Activated naive CD4-positive, alpha-beta T cell treated with anti-CD3 and anti-CD28 coated beads, Interleukin-2, amount 10 ng/mL, durations not matched to agents 7 days and 5 days (primary cell): ENCODE measurements at regions not wholly inside any gene's neighbourhood (a gene's known extent, or its start where the extent isn't known, plus 50 kb on each side); places are given as distances from the start of the nearest gene placed in this dataset.

Source experiments
- CTCF ChIA-PET: fragments of 350-600 bp; sonication (Branson Sonifier 250); formaldehyde crosslinking; loops from one replicate; lab custom pipeline; 2021; ENCODE audit warnings: antibody characterized with exemption; lab: Charles Lee
- DNase-seq: peaks from one replicate; pipeline ENCODE4 v3.0.0-alpha.2; 2020
- H3K27ac Mint-ChIP-seq: one replicate; pipeline ENCODE4 v1.8.0; 2021; ENCODE audit warnings: mild to moderate bottlenecking, moderate library complexity, mixed read lengths
- H3K27me3 Mint-ChIP-seq: one replicate; pipeline ENCODE4 v1.8.0; 2021; ENCODE audit warnings: mild to moderate bottlenecking, mixed read lengths
- H3K36me3 Mint-ChIP-seq: one replicate; pipeline ENCODE4 v1.8.0; 2021; ENCODE audit warnings: mixed read lengths
- H3K4me1 Mint-ChIP-seq: one replicate; pipeline ENCODE4 v1.8.0; 2021; ENCODE audit warnings: mixed read lengths
- H3K4me3 Mint-ChIP-seq: one replicate; pipeline ENCODE4 v1.8.0; 2021; ENCODE audit warnings: mild to moderate bottlenecking, moderate library complexity, mixed read lengths
- H3K9me3 Mint-ChIP-seq: one replicate; pipeline ENCODE4 v1.8.0; 2021; ENCODE audit warnings: mixed read lengths

DNA sequence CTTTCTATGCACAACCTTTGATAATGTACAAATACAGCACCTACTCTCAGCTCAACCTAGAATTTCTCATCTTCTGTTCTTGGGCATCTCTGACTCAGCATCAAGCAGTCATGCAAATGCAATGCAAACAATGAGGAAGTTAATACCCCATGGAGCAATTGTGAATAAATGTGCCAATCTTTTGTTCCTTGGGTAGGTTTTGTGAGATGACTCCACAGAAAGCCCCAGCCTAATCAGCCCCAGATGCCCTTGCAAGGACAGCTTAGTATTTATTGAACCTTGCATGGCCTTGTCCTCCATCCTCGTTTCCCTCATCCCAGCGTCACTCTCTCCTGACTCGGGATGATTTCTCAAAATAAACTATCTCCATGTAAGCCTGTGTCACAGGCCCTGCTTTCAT is 494.7 kb upstream of the NECTIN3 start:
- Mint-ChIP-seq H3K27ac (no peak overlapping the region), H3K27me3 (no peaks in the 10 kb centered on the region), H3K4me1 (no peaks in the 10 kb centered on the region), H3K9me3 (no peaks in the 10 kb centered on the region), H3K4me3 (no peak overlapping the region), H3K36me3 (no peaks in the 10 kb centered on the region)
- CTCF ChIA-PET, result no interaction called here
- DNase-seq, result no peak

DNA sequence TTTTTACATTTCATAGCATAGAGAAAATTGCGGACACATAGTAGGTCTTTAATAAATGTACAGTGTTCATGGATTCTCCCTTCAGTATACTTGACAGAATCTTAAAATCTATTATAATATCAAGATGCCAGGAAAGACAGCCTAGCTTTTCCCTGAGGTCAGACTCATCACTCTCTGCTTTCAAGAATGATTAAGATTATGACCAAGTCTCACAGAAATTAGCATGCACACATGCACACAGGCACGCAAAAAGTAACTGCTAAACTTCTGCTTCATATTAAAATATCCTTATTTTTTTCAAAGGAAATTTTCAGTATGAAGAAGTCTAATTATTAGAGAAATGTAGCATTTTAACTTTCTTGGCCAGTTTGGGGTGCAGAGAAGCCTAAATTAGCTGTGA is 493.8 kb upstream of the NECTIN3 start:
- H3K27ac Mint-ChIP-seq, result no peak overlapping the region
- no peaks in the 10 kb centered on the region for H3K9me3 Mint-ChIP-seq
- no peaks in the 10 kb centered on the region for H3K36me3 Mint-ChIP-seq
- no peak for DNase-seq
- no peaks in the 10 kb centered on the region for H3K27me3 Mint-ChIP-seq
- CTCF ChIA-PET, result no interaction called here
- no peaks in the 10 kb centered on the region for H3K4me1 Mint-ChIP-seq
- H3K4me3 Mint-ChIP-seq, result no peak overlapping the region

DNA sequence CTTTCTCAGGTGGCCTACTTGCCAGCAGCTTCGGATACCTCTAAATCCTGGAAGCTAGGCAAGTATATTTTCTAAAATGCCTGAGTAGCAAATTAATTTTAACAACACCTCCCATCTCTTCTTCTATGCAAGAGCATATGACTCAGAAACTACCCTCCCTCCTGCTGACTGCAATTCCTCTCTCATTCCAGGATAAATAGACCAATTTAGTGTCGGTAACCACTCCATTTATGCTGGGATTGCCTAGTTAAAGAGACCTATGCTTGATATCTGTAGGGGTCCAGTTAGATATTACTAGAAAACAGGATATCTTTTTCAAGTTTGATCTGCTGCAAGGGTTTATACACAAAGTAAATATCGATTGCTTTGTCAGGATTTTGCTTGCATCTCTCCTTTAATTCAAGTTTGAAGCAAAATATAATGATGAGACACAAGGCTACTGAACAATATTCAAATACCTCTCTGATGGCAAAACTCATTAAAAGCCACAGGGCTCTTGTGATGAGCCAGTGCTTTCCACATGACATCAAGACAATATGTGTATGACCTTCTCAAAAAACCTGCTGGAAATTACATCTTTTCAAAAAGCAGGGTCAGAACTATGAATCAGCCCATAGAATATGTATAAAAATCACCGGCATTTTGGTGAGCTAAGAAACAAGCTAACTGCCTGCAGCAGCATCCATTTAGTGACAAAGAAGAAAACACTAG is 491.6 kb upstream of the NECTIN3 start:
- CTCF ChIA-PET, result no interaction called here
- Mint-ChIP-seq H3K36me3 (no peaks in the 10 kb centered on the region), H3K4me1 (no peaks in the 10 kb centered on the region), H3K27ac (no peak overlapping the region), H3K9me3 (no peaks in the 10 kb centered on the region), H3K4me3 (no peak overlapping the region), H3K27me3 (no peaks in the 10 kb centered on the region)
- DNase-seq, result no peak

DNA sequence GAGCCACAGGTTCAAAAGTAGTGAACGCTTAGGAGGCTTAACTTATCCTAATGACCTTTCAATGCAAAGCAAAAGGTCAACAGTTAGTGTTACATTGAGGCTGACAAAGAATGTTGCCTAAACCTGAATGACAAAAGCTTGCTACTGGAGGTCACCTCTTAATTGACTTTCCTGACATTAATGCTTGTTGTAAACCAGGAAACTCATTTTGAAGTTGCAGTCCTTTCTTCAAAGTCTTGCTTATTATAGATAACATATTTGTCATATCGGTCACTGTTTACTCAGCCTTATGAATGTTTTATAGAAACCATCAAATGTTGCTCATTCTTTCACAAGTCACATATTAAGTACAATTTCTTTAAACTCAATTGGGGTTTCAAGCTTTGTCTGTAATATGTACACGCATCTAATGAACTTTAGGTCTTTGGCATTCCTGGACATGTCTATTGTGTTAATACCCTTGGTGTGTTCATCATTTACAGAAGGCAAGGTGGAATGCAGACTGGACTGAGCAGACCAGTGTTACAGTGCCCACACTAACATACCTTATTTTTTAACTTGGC is 488.2 kb upstream of the NECTIN3 start:
- H3K4me3 Mint-ChIP-seq, result no peak overlapping the region
- no peaks in the 10 kb centered on the region for H3K4me1 Mint-ChIP-seq
- H3K36me3 Mint-ChIP-seq, result no peaks in the 10 kb centered on the region
- H3K27ac Mint-ChIP-seq, result no peak overlapping the region
- no peak for DNase-seq
- H3K9me3 Mint-ChIP-seq, result no peaks in the 10 kb centered on the region
- no peaks in the 10 kb centered on the region for H3K27me3 Mint-ChIP-seq
- CTCF ChIA-PET, result no interaction called here

GRCh38 chr3:110588906-110589305 is 482.7 kb upstream of the NECTIN3 start:
- no peaks in the 10 kb centered on the region for H3K36me3 Mint-ChIP-seq
- H3K4me1 Mint-ChIP-seq, result no peaks in the 10 kb centered on the region
- no peaks in the 10 kb centered on the region for H3K9me3 Mint-ChIP-seq
- CTCF ChIA-PET, result no interaction called here
- H3K27ac Mint-ChIP-seq, result no peak overlapping the region
- H3K4me3 Mint-ChIP-seq, result no peak overlapping the region
- no peak for DNase-seq
- no peaks in the 10 kb centered on the region for H3K27me3 Mint-ChIP-seq

DNA sequence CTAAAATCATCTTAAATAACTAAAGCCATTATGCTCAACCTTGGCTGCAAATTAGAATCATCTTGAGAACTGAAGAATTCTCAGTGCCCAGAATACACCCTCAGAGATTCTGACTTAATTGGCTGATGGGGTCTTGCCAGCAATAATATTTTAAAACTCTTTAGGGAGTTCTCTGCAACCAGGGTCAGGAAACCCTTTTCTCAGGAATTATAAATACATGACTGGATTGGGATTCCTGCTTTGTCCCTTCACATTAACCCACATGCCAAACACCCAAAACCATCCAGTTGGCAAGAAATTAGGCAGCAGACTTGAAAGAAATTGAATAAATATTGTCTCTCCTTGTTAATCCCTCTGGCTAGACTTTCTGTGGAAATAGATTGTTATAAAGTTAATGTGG is 482.3 kb upstream of the NECTIN3 start:
- no peaks in the 10 kb centered on the region for H3K4me1 Mint-ChIP-seq
- DNase-seq, result no peak
- H3K27ac Mint-ChIP-seq, result no peak overlapping the region
- no peak overlapping the region for H3K4me3 Mint-ChIP-seq
- no peaks in the 10 kb centered on the region for H3K36me3 Mint-ChIP-seq
- H3K27me3 Mint-ChIP-seq, result no peaks in the 10 kb centered on the region
- CTCF ChIA-PET, result no interaction called here
- no peaks in the 10 kb centered on the region for H3K9me3 Mint-ChIP-seq

DNA sequence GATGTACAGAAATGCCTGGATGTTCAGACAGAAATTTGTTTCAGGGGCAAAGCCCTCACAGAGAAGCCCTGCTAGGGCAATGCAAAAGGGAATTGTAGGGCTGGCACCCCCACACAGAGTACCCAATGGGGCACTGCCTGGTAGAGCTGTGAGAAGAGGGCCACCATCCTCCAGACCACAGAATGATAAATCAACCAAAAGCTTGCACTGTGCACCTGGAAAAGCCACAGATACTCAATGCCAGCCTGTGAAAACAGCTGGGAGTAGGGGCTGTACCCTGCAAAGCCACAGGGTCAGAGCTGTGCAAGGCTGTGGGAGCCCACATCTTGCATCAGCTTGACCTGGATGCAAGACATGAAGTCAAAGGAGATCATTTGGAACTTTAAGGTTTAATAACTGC is 477.9 kb upstream of the NECTIN3 start:
- H3K27ac Mint-ChIP-seq, result no peak overlapping the region
- H3K27me3 Mint-ChIP-seq, result no peaks in the 10 kb centered on the region
- H3K4me3 Mint-ChIP-seq, result no peak overlapping the region
- no peak for DNase-seq
- CTCF ChIA-PET, result interaction anchor here (0.7 kb wide), 1 partner anchor 19 kb away, joined by 3 read pairs; no protein-coding TSS in a partner anchor
- H3K9me3 Mint-ChIP-seq, result no peaks in the 10 kb centered on the region
- H3K36me3 Mint-ChIP-seq, result no peaks in the 10 kb centered on the region
- H3K4me1 Mint-ChIP-seq, result no peaks in the 10 kb centered on the region

- Mint-ChIP-seq H3K27me3 (no peaks in the 10 kb centered on the region), H3K9me3 (no peaks in the 10 kb centered on the region), H3K36me3 (no peaks in the 10 kb centered on the region), H3K4me3 (no peak overlapping the region), H3K4me1 (no peaks in the 10 kb centered on the region), H3K27ac (no peak overlapping the region)
- CTCF ChIA-PET, result no interaction called here
- no peak for DNase-seq
Observed at GRCh38 chr3:110598847-110599490, 472.6 kb upstream of the NECTIN3 start.

DNA sequence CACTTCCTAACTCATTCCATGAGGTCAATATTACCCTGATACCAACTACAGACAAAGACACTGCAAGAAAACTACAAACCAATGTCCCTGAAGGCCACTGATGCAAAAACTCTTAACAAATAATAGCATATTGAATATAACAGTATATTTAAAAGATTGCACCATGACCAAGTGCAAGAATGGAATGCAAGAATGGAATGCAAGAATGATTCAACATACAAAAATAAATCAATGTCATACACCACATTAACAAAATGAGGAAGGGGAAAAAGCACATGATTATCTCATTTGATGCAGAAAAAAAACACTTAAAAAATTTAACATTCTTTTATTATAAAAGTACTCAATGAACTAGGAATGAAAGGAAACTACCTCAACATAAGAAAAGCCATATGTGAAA is 463.1 kb upstream of the NECTIN3 start:
- Mint-ChIP-seq H3K27me3 (no peaks in the 10 kb centered on the region), H3K9me3 (no peaks in the 10 kb centered on the region), H3K4me3 (no peak overlapping the region), H3K27ac (no peak overlapping the region), H3K4me1 (no peaks in the 10 kb centered on the region), H3K36me3 (no peaks in the 10 kb centered on the region)
- CTCF ChIA-PET, result no interaction called here
- DNase-seq, result no peak

DNA sequence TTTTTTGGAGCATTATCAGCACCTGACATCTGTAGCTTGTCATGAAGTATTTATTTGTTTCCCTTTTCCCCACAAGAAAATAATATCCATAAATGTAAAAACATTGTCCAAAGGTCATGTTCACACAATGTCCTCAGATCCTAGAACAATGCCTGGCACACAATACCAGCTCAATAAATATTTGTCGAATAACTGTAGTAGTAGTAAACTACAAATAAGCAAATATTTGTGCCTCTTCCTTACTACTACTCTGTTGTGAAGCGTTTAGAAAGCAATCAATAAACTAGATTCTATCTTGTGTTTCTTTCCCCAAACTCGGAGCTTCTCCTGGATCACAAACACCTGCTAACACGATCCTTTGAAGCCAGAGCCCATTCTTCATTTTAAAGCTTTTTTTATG is 459.6 kb upstream of the NECTIN3 start:
- Mint-ChIP-seq H3K4me3 (no peak overlapping the region), H3K4me1 (no peaks in the 10 kb centered on the region), H3K9me3 (no peaks in the 10 kb centered on the region), H3K36me3 (no peaks in the 10 kb centered on the region), H3K27ac (no peak overlapping the region), H3K27me3 (no peaks in the 10 kb centered on the region)
- DNase-seq, result no peak
- CTCF ChIA-PET, result interaction anchor here (0.5 kb wide), 1 partner anchor 119 kb away, joined by 3 read pairs; no protein-coding TSS in a partner anchor

DNA sequence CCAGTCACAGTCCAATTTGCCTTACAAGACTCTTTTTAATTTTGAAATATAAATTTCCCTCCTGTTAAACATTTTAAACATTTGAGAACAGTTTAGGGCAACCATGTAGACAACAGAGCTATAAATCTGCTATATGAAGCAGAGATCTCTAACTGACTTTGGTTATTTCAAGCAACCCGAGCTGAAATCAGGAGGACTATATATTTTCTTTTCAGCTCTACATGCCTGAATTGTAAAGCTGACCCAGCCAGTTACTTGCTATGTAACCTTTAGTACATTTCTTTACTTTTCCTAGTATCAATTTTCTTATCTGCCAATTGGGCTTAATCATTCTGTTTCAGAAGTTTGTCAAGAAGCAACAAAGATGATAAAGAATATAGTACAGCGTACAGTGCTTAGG is 457.4 kb upstream of the NECTIN3 start:
- no peaks in the 10 kb centered on the region for H3K9me3 Mint-ChIP-seq
- H3K27me3 Mint-ChIP-seq, result no peaks in the 10 kb centered on the region
- no peak overlapping the region for H3K27ac Mint-ChIP-seq
- no peaks in the 10 kb centered on the region for H3K4me1 Mint-ChIP-seq
- CTCF ChIA-PET, result no interaction called here
- no peak for DNase-seq
- H3K36me3 Mint-ChIP-seq, result no peaks in the 10 kb centered on the region
- no peak overlapping the region for H3K4me3 Mint-ChIP-seq

DNA sequence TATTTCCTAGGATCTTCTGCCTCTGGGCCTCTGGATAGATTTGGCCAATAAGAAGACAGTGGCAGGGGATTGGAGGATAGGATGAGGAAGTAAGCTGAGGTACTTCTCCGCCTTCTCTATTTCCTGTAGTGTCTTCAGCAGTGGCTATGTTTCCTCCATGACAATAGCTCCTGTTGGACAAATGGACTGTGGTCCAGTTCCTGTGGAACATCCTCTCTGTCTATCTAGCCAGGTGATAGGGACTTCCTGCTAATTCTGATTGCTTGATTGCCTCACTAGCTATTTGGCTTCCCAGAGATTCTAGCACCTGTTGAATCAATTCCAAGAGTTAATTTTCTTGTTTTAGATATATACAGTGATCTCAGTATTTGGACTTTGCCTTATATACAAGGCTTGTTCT is 456.2 kb upstream of the NECTIN3 start:
- Mint-ChIP-seq H3K27me3 (no peaks in the 10 kb centered on the region), H3K9me3 (no peaks in the 10 kb centered on the region), H3K36me3 (no peaks in the 10 kb centered on the region), H3K4me1 (no peaks in the 10 kb centered on the region), H3K4me3 (no peak overlapping the region), H3K27ac (no peak overlapping the region)
- CTCF ChIA-PET, result no interaction called here
- DNase-seq, result no peak

GRCh38 chr3:110618512-110619226 is 452.9 kb upstream of the NECTIN3 start:
- Mint-ChIP-seq H3K36me3 (no peaks in the 10 kb centered on the region), H3K9me3 (no peaks in the 10 kb centered on the region), H3K27me3 (peaks cover 3% of the 10 kb centered on the region), H3K27ac (no peak overlapping the region), H3K4me3 (no peak overlapping the region), H3K4me1 (no peaks in the 10 kb centered on the region)
- CTCF ChIA-PET, result interaction anchor here (0.6 kb wide), 1 partner anchor 202 kb away, joined by 3 read pairs; no protein-coding TSS in a partner anchor
- DNase-seq, result no peak

DNA sequence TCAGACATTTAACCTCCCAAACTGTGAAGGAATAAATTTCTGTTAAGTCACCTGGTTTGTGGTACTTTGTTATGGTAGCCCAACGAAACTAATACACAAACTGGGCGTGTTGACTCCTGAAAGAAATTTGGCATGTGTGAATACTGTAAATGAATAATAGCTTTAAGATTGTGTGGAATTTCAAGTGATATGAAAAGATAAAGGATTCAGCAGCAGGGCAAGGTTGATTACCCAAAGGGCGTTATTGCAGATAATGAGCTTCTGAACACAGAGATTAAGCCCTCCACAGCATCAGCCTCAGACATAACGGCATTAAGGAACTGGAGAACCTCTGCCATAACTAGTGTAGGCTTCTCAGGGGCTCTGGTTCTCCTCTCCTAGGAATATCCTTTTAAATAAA is 451.5 kb upstream of the NECTIN3 start:
- H3K36me3 Mint-ChIP-seq, result no peaks in the 10 kb centered on the region
- peaks cover 3% of the 10 kb centered on the region for H3K27me3 Mint-ChIP-seq
- CTCF ChIA-PET, result no interaction called here
- H3K4me3 Mint-ChIP-seq, result no peak overlapping the region
- DNase-seq, result no peak
- H3K27ac Mint-ChIP-seq, result no peak overlapping the region
- H3K9me3 Mint-ChIP-seq, result no peaks in the 10 kb centered on the region
- no peaks in the 10 kb centered on the region for H3K4me1 Mint-ChIP-seq
